PFSK-1 (cell line): ENCODE measurements at regions not wholly inside any gene's neighbourhood (a gene's known extent, or its start where the extent isn't known, plus 50 kb on each side); places are given as distances from the start of the nearest gene placed in this dataset.

Experiments
- FOXP2 ChIP-seq: optimal IDR thresholded peaks from 2 replicates; pipeline ENCODE3; 2011; ENCODE audit warnings: borderline replicate concordance, control low read depth, inconsistent platforms; ENCODE audit not compliant: insufficient read depth; ENCODE audit errors: extremely low read length, extremely low read depth
- POLR2AphosphoS5 ChIP-seq: IDR thresholded peaks from 2 replicates; pipeline ENCODE4 v1.6.1; 2012; ENCODE audit warnings: low read depth, mild to moderate bottlenecking, control low read depth, low read length, moderate library complexity
- SIN3A ChIP-seq: IDR thresholded peaks from 2 replicates; pipeline ENCODE4 v1.6.1; 2012; ENCODE audit warnings: mild to moderate bottlenecking, low read length, moderate library complexity, borderline replicate concordance; ENCODE audit not compliant: insufficient read depth
- TAF1 ChIP-seq: IDR thresholded peaks from 2 replicates; pipeline ENCODE4 v1.6.1; 2012; ENCODE audit warnings: low read length, control low read depth, borderline replicate concordance; ENCODE audit not compliant: insufficient read depth
- TF ChIP-seq, protein P1 (sequence below), 2 experiments: IDR thresholded peaks; 2 replicates each; pipeline versions ENCODE4 v1.6.1 to v1.8.0; 2011 to 2012; ENCODE audit warnings: low read depth in 2 of 2, low read length in 2 of 2, control low read depth in 1 of 2, inconsistent platforms in 1 of 2, mild to moderate bottlenecking in 1 of 2, moderate library complexity in 1 of 2; ENCODE audit not compliant: insufficient read depth in 1 of 2

DNA sequence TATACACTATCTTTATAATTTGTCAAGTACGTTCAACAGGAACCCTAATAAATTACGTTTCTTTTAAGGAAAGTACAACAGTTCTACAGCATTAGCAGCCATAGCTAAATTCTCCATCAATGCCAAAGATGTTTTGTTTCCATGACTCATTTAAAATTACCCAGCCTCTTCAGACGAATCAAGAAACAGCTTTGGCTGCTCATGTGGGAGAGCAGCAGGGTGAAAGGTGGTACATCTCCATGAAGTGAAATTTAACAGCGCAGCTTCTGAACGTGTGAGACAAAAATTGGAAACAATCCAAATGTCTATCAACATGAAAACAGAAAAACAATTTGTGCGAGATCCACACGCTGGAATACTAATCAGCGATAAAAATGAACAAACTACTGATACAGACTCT is 327.3 kb upstream of the CDH6 start:
- TF ChIP-seq SIN3A (no peak), FOXP2 (no peak), TAF1 (no peak), POLR2AphosphoS5 (no peak)
- TF ChIP-seq, protein P1, sequence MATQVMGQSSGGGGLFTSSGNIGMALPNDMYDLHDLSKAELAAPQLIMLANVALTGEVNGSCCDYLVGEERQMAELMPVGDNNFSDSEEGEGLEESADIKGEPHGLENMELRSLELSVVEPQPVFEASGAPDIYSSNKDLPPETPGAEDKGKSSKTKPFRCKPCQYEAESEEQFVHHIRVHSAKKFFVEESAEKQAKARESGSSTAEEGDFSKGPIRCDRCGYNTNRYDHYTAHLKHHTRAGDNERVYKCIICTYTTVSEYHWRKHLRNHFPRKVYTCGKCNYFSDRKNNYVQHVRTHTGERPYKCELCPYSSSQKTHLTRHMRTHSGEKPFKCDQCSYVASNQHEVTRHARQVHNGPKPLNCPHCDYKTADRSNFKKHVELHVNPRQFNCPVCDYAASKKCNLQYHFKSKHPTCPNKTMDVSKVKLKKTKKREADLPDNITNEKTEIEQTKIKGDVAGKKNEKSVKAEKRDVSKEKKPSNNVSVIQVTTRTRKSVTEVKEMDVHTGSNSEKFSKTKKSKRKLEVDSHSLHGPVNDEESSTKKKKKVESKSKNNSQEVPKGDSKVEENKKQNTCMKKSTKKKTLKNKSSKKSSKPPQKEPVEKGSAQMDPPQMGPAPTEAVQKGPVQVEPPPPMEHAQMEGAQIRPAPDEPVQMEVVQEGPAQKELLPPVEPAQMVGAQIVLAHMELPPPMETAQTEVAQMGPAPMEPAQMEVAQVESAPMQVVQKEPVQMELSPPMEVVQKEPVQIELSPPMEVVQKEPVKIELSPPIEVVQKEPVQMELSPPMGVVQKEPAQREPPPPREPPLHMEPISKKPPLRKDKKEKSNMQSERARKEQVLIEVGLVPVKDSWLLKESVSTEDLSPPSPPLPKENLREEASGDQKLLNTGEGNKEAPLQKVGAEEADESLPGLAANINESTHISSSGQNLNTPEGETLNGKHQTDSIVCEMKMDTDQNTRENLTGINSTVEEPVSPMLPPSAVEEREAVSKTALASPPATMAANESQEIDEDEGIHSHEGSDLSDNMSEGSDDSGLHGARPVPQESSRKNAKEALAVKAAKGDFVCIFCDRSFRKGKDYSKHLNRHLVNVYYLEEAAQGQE (IDR thresholded peaks at IDR 0.05; ENCODE audit: insufficient read depth in 1 of 2, low read depth in 2 of 2, low read length in 2 of 2) = no peak

DNA sequence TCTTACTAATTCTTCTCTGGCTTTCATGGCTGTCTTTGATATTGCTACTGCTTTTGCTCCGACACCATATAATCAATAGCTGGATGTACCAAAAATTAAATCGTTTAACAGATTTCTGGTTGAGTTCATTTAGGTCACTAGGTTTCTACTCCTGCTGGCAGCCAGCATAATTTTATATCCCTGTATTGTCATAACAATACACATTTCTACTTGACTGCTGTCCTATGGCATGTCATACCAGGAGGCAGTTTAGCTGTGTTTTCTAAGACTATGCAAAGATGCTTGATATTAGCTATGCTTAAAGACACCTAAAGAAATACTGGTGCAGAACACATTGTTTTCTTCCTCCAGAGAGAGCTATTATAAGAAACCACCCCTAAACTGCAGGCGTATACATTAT is 337.2 kb upstream of the CDH6 start:
- TF ChIP-seq POLR2AphosphoS5 (no peak), SIN3A (no peak)
- TF ChIP-seq, protein P1 (IDR thresholded peaks at IDR 0.05; ENCODE audit: insufficient read depth in 1 of 2, low read depth in 2 of 2, low read length in 2 of 2) = no peak

DNA sequence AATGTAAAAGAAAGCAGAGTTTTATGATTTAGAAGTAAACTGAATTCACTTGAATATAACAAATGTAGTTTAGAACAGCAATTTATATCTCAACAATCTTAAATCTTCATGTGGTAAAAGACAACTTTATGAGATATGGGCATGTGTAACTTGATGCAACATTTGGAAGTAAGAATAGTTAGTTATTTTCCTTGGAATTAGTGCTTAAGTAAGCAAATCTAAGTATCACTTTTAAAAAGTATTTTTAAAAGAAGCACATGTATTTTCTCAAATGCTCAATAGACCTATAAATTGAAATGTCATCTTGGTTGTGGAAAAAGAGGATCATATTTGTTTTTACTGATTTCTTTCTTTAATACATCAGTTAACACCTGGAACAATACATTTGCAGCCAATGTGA is 340.3 kb upstream of the CDH6 start:
- no peak for TF ChIP-seq FOXP2
- TF ChIP-seq SIN3A = no peak

DNA sequence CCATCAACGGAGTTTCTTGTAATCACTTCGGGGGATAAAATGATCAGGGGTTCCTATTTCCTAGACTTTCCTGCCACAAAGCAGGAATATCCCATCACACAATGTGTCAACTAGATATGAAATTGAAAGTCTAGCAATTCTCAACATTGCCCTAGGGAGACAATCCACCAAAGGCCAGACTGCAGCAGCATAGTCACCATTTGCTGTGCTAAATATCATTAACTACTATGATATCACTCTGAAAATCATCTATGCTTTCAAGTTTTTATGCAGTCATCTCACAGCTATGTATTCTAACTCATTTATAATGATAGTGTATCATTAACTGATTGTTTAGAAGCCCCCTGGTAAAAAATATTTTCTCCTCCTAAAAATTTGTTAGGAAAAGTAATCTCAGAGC is 342.6 kb upstream of the CDH6 start:
- TF ChIP-seq SIN3A (no peak), FOXP2 (no peak), TAF1 (no peak), POLR2AphosphoS5 (no peak)
- TF ChIP-seq, protein P1 (IDR thresholded peaks at IDR 0.05; ENCODE audit: insufficient read depth in 1 of 2, low read depth in 2 of 2, low read length in 2 of 2) = no peak

DNA sequence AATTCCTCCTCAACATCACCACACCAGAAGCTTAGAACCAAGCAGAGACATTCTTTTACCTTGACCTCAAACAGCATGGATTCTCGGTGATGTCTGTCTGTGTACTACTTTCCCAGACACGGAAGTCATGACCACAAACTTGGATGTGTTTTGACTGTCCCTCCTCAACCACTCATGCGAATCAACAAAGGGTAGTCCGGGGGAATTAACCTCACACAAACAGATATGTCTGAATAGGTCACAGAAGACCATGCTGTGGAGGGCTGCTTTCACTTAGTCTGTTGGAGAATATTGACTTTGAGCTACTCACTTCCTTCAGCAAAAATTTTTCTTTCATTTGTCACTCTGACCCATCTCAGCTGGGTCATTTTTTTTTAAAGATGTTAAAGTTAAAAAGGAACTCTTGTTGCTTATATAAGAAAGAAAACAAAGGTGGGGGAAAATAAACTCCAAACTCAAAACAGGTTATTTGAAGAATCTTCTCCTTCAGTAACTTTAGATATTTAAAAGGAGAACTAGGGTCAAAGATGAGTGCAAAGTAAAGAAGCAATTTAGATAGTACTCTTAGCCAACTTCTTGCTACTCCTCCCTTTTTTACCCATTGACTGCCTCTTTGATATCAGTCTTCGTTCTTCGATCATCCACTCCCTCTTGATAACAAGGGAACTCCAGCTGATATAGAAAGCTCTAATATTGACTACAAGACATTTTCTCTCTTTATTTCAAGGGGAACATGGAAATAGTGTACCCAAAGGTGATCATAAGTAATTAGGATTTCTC is 343.4 kb upstream of the CDH6 start:
- TF ChIP-seq SIN3A = no peak
- TF ChIP-seq POLR2AphosphoS5 = no peak
- TF ChIP-seq TAF1 = no peak
- TF ChIP-seq, protein P1 (IDR thresholded peaks at IDR 0.05; ENCODE audit: insufficient read depth in 1 of 2, low read depth in 2 of 2, low read length in 2 of 2) = no peak
- TF ChIP-seq FOXP2 = no peak
